ENCODE measurements at regions not wholly inside any gene's neighbourhood (a gene's known extent, or its start where the extent isn't known, plus 50 kb on each side); places are given as distances from the start of the nearest gene placed in this dataset.

GRCh38 chr6:166728884-166729530, 102.0 kb upstream of the RPS6KA2 start:
- Histone ChIP-seq H3K4me3 (ENCODE audit: low read depth, low read length) (no peak overlapping the region), H3K36me3 (ENCODE audit: control insufficient read depth in 2 of 2, insufficient read depth in 1 of 2, low read length in 2 of 2) (no peaks in the 10 kb centered on the region), H3K4me1 (ENCODE audit: control insufficient read depth, insufficient read depth, low read length) (no peaks in the 10 kb centered on the region), H3K9me3 (ENCODE audit: control insufficient read depth, insufficient read depth, low read depth, low read length) (no peaks in the 10 kb centered on the region), H3K27ac (ENCODE audit: extremely low read depth, low read depth, low read length) (no peak overlapping the region)
- CTCF ChIA-PET = no interaction called here
- TF ChIP-seq ZIC2 (tag by site-specific recombination; IDR thresholded peaks at IDR 0.05) = peak; percentile 89
- no peak for TF ChIP-seq ZNF280D (tag by site-specific recombination; IDR thresholded peaks at IDR 0.05)
- POLR2A ChIA-PET = interaction anchor here (0.5 kb wide), 1 partner anchor 225 kb away, joined by 3 read pairs; no protein-coding TSS in a partner anchor

DNA sequence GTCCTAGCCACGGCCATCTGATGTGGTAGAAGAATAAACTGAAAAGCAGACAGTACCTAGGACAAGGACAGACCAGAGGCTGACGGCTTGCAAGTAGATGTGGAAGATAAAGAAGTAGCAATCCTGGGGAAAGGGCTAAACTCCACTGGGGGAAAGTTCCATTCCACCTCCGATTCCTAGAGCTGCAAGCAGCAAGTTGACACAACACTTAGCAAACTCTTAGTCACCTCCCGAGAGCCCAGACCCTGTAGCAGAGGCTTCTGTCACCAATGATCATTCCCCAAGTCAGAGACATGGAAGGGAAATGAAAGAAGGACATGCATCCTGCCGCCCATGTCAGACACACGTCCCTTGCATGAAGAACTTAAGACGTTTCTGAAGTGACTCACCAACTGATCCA, 99.2 kb upstream of the RPS6KA2 start:
- no peaks in the 10 kb centered on the region for H3K4me1 ChIP-seq (ENCODE audit: control insufficient read depth, insufficient read depth, low read length)
- no peak overlapping the region for H3K4me3 ChIP-seq (ENCODE audit: low read depth, low read length)
- no peak for TF ChIP-seq EGR2 (tag by site-specific recombination; IDR thresholded peaks at IDR 0.05; ENCODE audit: low read depth)
- TF ChIP-seq ZNF157 (tag by site-specific recombination; IDR thresholded peaks at IDR 0.05) = no peak
- TF ChIP-seq, protein P1, sequence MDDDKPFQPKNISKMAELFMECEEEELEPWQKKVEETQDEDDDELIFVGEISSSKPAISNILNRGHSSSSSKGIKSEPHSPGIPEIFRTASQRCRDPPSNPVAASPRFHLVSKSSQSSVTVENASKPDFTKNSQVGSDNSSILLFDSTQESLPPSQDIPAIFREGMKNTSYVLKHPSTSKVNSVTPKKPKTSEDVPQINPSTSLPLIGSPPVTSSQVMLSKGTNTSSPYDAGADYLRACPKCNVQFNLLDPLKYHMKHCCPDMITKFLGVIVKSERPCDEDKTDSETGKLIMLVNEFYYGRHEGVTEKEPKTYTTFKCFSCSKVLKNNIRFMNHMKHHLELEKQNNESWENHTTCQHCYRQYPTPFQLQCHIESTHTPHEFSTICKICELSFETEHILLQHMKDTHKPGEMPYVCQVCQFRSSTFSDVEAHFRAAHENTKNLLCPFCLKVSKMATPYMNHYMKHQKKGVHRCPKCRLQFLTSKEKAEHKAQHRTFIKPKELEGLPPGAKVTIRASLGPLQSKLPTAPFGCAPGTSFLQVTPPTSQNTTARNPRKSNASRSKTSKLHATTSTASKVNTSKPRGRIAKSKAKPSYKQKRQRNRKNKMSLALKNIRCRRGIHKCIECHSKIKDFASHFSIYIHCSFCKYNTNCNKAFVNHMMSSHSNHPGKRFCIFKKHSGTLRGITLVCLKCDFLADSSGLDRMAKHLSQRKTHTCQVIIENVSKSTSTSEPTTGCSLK (tag by site-specific recombination; IDR thresholded peaks at IDR 0.05) = no peak
- no peaks in the 10 kb centered on the region for H3K36me3 ChIP-seq (ENCODE audit: control insufficient read depth in 2 of 2, insufficient read depth in 1 of 2, low read length in 2 of 2)
- no peaks in the 10 kb centered on the region for H3K9me3 ChIP-seq (ENCODE audit: control insufficient read depth, insufficient read depth, low read depth, low read length)
- ChIA-PET POLR2A (no interaction called here), CTCF (interaction anchor here (0.6 kb wide), 1 partner anchor 48 kb away, joined by 5 read pairs; no protein-coding TSS in a partner anchor)
- H3K27ac ChIP-seq (ENCODE audit: extremely low read depth, low read depth, low read length) = no peak overlapping the region

- no peaks in the 10 kb centered on the region for H3K9me3 ChIP-seq (ENCODE audit: control insufficient read depth, insufficient read depth, low read depth, low read length)
- H3K4me3 ChIP-seq (ENCODE audit: low read depth, low read length) = no peak overlapping the region
- no peaks in the 10 kb centered on the region for H3K36me3 ChIP-seq (ENCODE audit: control insufficient read depth in 2 of 2, insufficient read depth in 1 of 2, low read length in 2 of 2)
- POLR2A ChIA-PET = no interaction called here
- no peak overlapping the region for H3K27ac ChIP-seq (ENCODE audit: extremely low read depth, low read depth, low read length)
- CTCF ChIA-PET = interaction anchor here (0.6 to 0.7 kb wide), 4 partner anchors 33 to 232 kb away, joined by 3 to 5 read pairs (median 4); no protein-coding TSS in a partner anchor
- H3K4me1 ChIP-seq (ENCODE audit: control insufficient read depth, insufficient read depth, low read length) = no peaks in the 10 kb centered on the region
- TF ChIP-seq ZNF76 (tag by site-specific recombination; IDR thresholded peaks at IDR 0.05; ENCODE audit: borderline replicate concordance, low read depth) = no peak
- no peak for TF ChIP-seq ZNF747 (tag by site-specific recombination; IDR thresholded peaks at IDR 0.05)
- TF ChIP-seq, protein P2, sequence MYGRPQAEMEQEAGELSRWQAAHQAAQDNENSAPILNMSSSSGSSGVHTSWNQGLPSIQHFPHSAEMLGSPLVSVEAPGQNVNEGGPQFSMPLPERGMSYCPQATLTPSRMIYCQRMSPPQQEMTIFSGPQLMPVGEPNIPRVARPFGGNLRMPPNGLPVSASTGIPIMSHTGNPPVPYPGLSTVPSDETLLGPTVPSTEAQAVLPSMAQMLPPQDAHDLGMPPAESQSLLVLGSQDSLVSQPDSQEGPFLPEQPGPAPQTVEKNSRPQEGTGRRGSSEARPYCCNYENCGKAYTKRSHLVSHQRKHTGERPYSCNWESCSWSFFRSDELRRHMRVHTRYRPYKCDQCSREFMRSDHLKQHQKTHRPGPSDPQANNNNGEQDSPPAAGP (tag by site-specific recombination; IDR thresholded peaks at IDR 0.05) = no peak
- no peak for TF ChIP-seq ZNF768 (tag by site-specific recombination; IDR thresholded peaks at IDR 0.05)
- no peak for TF ChIP-seq ZNF214 (tag by site-specific recombination; IDR thresholded peaks at IDR 0.05; ENCODE audit: borderline replicate concordance)
- no peak for TF ChIP-seq ZNF707 (tag by site-specific recombination; IDR thresholded peaks at IDR 0.05)
- no peak for TF ChIP-seq TSHZ1 (tag by site-specific recombination; IDR thresholded peaks at IDR 0.05; ENCODE audit: borderline replicate concordance)
- no peak for TF ChIP-seq ZNF274 (IDR thresholded peaks at IDR 0.05; ENCODE audit: low read length)
- no peak for TF ChIP-seq ZNF274 (tag by site-specific recombination; IDR thresholded peaks at IDR 0.05; ENCODE audit: borderline replicate concordance)
- no peak for TF ChIP-seq PRDM4 (tag by site-specific recombination; IDR thresholded peaks at IDR 0.05)
- no peak for TF ChIP-seq ZFHX2 (tag by site-specific recombination; conservative IDR thresholded peaks at IDR 0.05)
- no peak for TF ChIP-seq ZNF670 (tag by site-specific recombination; IDR thresholded peaks at IDR 0.05; ENCODE audit: low read depth)
- TF ChIP-seq ZNF202 (tag by site-specific recombination; IDR thresholded peaks at IDR 0.05; ENCODE audit: borderline replicate concordance) = no peak
Observed at GRCh38 chr6:166725571-166725970, 98.5 kb upstream of the RPS6KA2 start.

Data from HEK293 (cell line).